ENCODE measurements at regions not wholly inside any gene's neighbourhood (a gene's known extent, or its start where the extent isn't known, plus 50 kb on each side); places are given as distances from the start of the nearest gene placed in this dataset.

DNA sequence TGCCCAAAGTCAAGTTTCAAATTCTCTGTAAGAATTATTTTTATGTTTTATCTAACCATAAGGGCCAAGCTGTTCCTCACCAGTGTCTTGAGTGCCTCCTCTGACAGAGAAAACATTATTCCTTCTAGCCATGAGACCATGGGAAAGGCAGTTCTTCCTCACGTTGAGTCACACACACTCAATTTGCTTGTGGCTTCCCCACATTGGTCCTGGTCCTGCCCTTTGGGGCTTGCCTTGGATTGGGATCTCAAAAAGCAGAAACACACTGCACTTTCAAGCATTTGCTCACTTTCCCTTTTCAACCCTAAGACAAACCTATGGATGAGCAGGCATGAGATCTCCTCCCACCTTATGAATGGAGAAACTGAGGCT, 248.3 kb upstream of the IGFBP3 start:
- DNase-seq, result no peak

DNA sequence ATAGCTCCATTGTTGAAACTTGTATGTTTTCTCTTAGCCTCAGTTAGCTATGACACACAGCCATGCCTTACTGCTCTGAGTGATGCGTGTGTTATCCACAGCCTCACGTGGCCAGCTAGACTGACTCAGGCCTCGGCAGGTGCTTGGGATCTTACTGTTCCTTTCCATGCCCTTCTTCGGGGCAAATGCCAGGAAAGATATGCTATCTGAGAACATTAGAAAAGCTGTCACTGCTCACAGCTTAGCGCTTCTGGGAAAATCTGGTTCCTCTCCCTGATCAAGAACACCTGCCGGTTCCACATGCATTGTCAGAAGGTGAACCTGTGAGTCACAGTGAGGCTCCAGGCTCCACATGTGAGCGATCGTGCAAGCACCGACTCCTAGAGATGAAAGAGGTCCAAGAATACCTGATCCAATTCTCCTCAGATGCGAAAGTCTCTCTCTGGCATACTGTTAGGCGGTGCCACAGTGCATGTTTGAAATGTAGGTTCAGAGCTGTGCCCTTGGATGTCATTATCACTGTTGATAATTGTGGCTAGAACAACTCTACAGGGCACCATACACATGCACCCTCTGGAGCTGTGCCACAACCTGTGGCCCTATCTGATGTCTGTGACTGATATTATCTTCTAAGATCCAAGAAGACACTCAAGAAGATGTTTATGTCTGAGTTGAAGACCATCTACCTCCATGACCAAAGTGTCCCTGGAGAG, 247.8 kb upstream of the IGFBP3 start:
- no peak for DNase-seq

DNA sequence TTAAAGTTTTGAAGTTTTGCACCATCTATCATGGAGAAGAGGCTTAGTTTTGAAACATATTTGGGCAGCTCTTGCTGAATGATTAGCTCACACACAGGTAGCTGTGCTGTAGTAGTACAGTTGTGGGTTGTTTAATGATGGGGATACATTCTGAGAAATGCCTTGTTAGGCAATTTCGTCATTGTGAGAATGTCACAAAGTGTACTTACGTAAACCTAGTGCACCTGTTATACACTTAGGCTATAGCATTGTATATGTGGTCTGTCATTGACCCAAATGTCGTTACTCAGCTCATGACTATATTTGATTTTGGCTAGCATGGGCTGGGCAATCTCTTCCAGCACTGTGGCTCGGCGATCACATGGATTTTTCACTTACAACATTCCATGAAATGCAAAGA, 247.2 kb upstream of the IGFBP3 start:
- DNase-seq, result no peak

GRCh38 chr7:46165276-46165675, 244.2 kb upstream of the IGFBP3 start:
- no peak for DNase-seq

DNA sequence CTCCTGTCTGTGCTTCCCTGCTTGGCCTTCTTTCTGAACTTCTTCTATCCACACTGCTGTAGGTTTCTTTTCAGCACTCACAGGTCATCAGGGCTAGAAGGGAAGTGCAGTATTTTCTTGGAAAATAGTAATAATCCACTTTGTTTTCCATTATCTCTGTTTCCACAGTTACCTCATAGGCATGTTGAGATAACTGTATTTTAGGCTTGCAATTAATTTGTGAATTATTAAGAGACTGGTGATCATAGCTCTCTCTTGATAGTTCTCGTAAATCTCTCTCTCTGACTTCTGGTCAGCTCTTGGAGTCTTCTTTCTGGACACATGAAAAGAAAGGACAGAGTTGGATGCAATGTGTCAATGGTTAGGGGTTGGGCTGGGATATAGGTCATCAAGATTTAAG, 243.6 kb upstream of the IGFBP3 start:
- no peak for DNase-seq

DNA sequence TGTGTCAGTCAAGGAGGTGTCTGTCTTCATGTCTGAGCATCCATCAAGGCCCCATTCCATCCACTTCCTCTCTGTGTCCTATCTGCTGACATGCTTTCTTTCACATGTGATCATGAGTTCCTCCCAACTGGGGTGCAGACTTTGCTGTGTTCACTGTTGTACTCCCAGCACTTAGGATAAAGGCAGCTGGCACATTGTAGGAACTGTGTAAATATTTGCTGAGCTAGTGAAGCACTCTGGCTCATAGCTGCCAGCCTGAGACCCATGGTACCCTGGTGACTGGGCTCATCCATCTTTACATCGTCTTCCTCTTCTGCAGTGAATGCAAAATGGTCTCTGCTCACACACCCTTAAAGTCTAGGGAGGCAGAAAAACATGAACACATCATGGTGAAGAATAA, 242.2 kb upstream of the IGFBP3 start:
- DNase-seq, result no peak

GRCh38 chr7:46162609-46163008, 241.5 kb upstream of the IGFBP3 start:
- no peak for DNase-seq

GRCh38 chr7:46160861-46161260, 239.8 kb upstream of the IGFBP3 start:
- DNase-seq, result no peak

- no peak for DNase-seq
Observed at GRCh38 chr7:46157931-46158330, 236.9 kb upstream of the IGFBP3 start.

- no peak for DNase-seq
Observed at GRCh38 chr7:46157404-46157803, 236.3 kb upstream of the IGFBP3 start.

GRCh38 chr7:46156853-46157252, 235.8 kb upstream of the IGFBP3 start:
- DNase-seq, result no peak

- peak; percentile 48 for DNase-seq
Observed at GRCh38 chr7:46156086-46156485, 235.0 kb upstream of the IGFBP3 start.

- DNase-seq, result no peak
Observed at GRCh38 chr7:46155367-46155766, 234.3 kb upstream of the IGFBP3 start.

DNA sequence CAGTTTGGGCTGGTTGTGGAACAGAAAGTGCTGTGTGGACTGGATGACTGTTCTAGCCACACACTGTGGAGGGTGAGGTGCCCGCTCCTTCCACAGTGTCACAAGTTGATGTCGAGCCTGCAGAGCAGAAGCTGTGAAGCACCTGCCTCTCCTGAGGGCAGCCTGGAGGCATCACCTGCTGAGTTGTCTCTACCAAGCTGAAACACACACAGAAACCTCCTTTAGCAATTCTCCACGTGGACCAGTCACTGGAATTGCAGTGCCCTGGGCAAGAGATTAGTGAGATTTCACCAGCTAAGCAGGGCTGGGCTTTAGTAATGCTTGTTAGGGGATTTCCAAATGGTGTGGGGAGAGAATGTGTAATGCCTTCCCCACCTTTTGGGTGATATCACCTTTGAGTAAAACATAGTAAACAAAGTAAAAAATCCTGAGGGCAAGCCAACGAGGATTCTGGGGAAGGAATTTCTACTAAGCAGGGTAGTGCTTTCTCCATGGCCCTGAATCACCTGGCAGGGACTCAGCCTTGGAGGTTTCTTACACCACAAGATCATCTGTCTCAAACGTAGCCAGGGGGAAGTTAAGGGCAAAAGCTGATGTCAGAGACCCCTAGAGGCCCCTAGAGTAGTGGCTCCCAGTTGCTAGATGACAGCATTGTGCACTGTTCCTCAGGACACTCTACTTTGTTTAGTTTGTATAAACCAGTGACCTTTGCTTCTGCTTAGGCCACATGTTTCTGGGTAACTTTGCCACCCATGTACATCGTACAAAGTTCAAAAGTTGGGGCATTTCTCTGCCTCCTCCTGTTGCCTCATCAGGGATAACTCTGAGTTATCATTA, 233.1 kb upstream of the IGFBP3 start:
- DNase-seq, result no peak

DNA sequence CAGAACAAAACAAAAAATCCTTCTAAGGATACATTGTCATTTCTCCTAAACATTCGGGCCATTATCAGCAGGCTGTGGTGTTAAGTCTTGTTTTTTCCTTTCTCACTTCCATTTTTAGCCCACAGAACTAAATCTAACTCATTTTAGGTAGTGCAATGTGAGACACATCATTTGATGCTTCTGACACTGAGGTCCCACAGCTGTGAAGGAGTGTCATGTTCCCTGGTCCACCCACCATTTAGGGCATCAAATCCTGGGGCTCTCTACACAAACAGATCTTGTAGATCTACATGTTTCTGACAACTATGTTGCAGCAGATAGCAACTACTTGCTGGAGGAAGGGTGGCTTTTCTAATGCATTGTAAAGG, 232.5 kb upstream of the IGFBP3 start:
- DNase-seq, result no peak

GRCh38 chr7:46152696-46153095, 231.6 kb upstream of the IGFBP3 start:
- no peak for DNase-seq

GRCh38 chr7:46150721-46151120, 229.6 kb upstream of the IGFBP3 start:
- DNase-seq, result no peak

- no peak for DNase-seq
Observed at GRCh38 chr7:46150202-46150601, 229.1 kb upstream of the IGFBP3 start.

DNA sequence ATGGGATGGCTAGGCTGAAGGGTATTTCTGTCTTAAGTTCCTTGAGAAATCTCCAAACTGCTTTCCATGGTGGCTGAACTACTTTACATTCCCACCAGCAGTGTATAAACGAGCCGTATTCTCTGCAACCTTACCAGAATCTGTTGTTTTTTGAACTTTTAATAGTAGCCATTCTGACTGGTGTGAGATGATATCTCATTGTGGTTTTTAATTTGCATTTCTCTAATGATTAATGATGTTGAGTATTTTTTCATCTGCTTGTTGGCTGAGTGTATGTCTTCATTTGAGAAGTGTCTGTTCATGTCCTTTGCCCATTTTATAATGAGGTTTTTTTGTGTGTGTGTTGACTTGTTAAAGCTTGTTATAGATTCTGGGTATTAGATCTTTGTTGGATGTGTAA, 226.8 kb upstream of the IGFBP3 start:
- DNase-seq, result no peak

- DNase-seq, result no peak
Observed at GRCh38 chr7:46146454-46147255, 225.6 kb upstream of the IGFBP3 start.

DNA sequence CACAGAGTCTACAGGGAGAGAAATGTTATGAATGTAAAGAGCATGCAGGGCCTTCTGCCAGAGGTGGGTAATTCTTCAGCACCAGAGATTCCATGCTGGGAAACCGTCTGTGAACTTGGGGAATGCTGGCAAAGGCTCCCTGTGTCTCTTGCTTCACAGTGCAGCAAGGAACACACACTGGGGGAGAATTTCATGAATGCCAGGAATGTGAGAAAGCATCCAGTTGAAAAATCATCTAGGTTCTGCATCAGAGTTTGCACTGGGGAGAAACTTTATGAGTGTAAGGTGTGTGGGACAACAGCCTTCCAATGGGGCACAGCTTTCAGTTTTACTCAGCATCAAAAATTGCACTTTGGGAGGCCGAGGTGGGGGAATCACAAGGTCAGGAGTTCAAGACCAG, 224.3 kb upstream of the IGFBP3 start:
- DNase-seq, result peak; percentile 35

All from muscle of arm (tissue), 1 donor.